NCI-H2107 treated with DMSO at 0.1 percent for 48 hours (cell line): ENCODE measurements at regions not wholly inside any gene's neighbourhood (a gene's known extent, or its start where the extent isn't known, plus 50 kb on each side); places are given as distances from the start of the nearest gene placed in this dataset.
"Not testable (repeated sequence)": the region's sequence is repeated elsewhere in the genome, so short reads cannot be mapped to it uniquely, and the experiment has no call there.

Experiments
- DNase-seq: peaks from one replicate; lab custom pipeline; 2025; ENCODE audit not compliant: unreplicated experiment; lab: John Stamatoyannopoulos, UW

GRCh38 chr4:170347191-170347590 lies 257.4 kb upstream of the AADAT start:
- DNase-seq: not testable (repeated sequence)

- no peak for DNase-seq
Measured at GRCh38 chr4:170339522-170339921, 249.8 kb upstream of the AADAT start.

DNA sequence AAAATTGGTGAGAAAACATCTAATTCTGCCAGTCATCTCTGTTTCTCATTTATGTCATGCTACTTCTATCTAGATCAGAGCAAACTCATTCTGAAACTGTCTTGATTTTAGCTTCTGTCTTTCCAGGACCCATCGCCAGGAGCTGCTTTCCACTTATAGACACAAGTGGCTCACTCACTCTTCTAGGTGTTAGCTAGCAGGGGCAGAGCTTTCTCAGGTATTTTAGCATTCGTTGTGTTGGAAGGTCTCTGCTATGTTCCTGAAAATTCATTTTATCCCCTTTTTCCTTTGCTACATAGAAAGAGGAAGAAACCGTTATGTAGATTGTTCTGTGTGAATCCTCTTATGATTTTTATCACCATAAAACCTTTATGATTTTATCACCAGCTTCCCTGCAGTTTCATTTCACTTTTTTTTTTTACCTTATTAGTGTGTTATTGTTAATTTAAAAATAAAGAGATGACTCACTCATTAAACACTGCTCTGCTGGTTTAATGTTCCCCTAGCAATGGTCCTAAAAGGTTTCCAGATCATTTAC lies 246.6 kb upstream of the AADAT start:
- no peak for DNase-seq

GRCh38 chr4:170325599-170325998 lies 235.8 kb upstream of the AADAT start:
- no peak for DNase-seq

DNA sequence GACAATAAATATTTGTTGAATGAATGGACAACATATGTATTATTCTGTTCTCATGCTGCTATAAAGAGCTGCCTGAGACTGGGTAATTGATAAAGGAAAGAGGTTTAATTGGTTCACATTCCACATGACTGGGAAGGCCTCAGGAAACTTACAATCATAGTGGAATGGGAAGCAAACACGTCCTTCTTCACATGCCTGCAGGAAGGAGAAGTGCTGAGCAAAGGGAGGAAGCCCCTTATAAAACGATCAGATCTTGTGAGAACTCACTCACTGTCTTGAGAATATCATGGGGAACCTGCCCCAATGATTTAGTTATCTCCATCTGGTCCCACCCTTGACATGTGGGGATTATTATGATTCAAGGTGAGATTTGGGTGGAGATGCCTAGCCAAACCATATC lies 233.9 kb upstream of the AADAT start:
- no peak for DNase-seq

DNA sequence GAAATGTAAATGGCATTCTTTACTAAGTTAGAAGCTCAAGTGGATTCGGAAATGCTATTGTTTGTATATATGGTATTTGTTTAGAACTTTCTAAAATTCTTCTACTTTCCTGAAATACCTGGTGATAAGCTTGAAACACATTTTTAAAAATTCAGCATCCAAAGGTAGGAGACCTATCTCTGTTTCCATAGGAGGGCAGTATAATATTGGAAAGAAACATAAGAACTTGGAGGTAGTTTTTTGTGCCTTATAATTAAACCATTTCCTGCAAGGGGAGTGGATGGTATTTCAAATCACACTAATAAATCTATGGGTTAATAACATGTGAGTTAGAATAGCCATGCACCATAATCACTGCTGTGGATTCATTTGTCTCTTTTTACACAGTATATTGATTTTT lies 217.4 kb upstream of the AADAT start:
- DNase-seq: no peak

DNA sequence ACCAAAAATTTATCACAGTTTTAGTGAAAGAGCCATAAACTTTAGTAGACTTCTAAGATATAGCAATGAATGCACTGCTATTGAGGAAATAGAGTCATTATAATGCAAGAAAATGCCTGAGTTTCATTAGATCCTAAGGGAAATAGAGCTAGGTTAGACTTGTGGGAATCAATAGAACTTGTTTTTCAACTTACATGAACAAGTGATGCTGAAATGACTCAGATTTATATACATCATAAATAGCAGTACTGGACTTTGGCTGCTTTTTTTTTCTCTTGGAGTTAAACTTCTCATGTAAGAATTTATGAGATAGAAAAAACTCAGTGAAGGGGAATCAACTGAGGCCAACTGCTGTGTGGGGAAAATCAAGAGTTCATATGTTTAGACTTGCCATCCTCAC lies 216.5 kb upstream of the AADAT start:
- no peak for DNase-seq

DNA sequence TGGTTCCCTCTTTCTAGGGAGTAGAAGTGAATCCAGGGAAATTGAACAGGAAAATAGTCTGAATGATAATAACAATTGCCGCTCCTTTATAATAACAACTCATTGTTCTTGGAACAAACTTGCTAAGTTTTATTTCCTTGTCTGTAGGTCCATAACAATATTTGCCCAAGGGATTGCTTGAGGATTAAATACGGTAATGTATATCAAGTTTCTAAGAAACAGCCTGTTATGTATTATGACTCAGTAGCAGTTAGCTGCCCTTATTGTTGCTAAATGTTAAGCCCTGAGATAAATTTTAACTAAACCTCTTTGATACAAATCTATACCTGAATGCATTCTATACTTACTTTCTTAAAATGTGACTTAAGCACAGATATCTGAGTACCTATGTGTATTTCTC lies 215.9 kb upstream of the AADAT start:
- no peak for DNase-seq

- DNase-seq: no peak
Measured at GRCh38 chr4:170281027-170281426, 191.3 kb upstream of the AADAT start.

GRCh38 chr4:170278460-170278859 lies 188.7 kb upstream of the AADAT start:
- DNase-seq: no peak

DNA sequence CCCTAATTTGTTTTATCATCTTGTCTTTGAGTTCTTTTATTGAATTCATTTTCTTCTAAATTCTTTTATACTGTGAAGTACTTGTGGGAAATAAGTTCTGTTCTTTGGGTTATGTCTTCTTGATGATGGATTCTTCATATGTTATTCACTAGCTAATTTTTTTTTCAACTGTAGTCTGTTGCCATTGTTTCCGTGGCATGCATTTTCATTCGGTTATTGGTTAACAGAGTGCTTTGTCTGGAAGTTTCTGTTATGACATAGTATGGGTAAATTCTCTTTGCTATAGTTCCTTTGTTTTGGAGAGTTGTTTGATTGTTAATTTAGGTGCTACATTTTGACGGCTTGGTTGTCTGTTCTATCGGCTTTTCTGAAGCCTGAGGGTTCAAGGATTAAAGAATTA lies 184.9 kb upstream of the AADAT start:
- DNase-seq: no peak

DNA sequence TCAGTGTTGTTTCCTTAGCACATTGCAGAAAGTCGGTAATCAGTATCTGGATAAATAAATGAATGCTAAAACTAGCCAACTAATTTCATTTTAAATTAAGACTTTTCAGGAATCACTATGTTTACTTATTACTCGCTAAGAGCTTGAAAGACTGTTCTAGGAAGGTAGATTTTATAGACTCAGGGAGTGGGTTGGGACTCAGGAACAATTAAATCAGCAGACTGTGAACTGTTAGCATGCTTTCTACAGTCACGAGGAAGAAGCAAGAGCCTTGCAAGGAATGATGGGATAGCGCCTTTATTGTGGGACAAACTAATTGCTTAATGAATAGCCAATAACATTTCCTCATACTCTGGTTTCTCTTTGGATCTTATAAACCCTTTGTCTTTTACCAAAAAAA lies 183.2 kb upstream of the AADAT start:
- no peak for DNase-seq

DNA sequence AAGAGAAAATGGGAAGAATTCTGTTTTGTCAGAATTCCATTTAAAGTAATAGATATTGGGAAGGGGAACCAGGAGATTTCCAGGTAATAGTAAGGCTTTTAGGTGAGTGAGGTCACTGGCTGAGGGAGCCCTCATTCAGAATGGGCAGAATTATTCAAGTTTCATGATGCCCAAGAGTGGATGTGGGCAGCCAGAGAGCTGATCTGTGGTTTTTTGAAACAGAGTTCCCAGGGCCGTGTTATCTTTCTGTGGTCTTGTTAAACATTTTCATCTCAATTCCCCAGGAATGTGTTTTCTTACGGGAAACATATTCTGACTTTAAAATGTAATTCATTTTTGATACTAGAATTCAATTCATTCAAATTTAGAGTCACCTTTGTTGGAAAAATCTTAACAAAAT lies 182.0 kb upstream of the AADAT start:
- DNase-seq: no peak

GRCh38 chr4:170270628-170271027 lies 180.9 kb upstream of the AADAT start:
- DNase-seq: no peak

DNA sequence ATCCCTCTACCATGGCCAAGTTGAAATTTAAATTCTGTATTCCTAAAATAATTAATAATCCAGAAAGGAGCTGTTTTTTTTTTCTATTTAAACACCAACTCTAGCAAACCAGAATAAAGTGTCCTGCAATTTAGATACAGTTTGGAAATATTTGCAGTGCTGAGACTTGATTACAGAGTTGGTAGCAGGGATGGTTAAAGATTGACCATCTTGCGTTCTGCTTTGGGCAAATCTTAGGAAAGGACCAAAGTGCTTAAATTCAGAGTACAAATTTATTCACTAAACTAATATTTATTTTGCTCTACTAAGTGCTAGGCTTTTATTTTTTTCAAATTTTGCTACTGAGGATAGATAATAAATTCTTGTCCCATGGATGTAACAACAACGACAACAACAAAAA lies 180.2 kb upstream of the AADAT start:
- DNase-seq: no peak

DNA sequence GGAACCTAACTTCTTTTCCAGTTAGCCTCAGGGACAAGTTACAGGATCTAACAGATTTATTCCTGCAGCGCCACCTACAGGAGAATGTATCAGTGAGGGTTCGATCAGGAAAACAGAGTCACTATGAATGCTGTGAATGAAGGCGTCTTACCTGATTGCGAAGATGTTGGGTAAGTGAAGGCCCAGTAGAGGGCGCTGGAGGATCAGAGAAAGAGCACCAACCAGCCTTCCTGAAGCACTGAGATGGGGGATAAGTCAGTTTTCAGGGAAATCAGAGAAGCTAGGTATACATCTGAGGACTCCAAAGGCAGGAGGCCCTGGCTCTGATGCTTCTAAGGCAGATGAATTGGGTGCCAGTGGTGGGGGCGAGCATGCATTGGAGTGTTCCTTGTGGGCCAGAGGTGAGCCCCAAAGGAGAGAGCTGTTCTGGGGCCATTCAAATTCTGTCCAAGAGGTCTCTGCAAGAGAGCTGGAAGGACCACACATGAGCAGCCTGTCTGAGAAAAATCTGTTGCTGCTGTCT lies 169.9 kb upstream of the AADAT start:
- peak; percentile 77 for DNase-seq

GRCh38 chr4:170256807-170257206 lies 167.1 kb upstream of the AADAT start:
- no peak for DNase-seq

GRCh38 chr4:170248576-170248975 lies 158.8 kb upstream of the AADAT start:
- no peak for DNase-seq

- DNase-seq: no peak
Measured at GRCh38 chr4:170248029-170248428, 158.3 kb upstream of the AADAT start.

DNA sequence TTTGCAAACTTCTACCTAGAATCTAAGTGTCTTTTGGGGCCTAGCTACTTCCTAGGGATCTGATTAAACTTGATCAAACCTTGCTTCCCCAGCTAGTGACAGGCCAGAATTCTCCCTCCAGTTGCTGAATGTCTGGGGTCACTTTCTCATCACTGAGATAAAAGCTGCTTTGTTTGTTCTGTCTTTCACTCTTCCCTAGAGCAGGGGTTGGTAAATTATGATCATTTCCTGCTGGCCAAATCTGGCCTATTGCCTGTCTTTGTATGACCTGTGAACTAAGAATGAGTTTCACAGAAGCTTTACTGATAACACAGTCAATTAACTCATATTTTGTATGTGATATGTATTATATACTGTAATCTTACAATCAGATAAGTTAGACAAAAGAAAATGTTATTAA lies 157.8 kb upstream of the AADAT start:
- no peak for DNase-seq

DNA sequence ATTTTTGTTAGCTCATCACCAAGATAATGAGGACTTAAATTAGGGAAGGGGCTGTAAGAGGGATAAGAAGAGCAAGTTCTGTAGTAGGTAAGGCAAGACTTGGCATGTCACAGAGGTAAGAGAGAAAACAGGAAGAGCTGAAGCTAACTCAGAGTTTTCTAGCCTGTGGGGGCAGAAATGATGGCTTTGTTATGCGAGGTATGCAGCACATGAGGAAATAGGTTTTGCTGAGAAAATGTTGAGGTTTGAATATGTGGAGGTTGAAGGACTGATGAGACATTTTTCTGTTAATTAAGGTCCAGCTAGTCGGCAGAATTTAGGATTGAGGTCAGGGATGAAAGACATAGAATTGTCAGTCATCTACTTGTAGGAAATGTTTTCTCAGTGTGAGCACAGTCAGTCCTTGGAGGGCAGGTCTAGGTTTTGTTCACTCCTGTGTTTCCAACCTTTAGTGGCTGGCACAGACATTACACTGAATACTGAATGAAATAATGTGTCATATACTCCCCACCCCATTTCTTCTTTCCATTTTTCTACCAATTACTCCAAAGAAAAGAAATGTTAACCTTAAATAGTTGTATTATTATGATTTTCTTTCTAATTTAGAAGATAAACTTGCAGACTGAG lies 154.0 kb upstream of the AADAT start:
- no peak for DNase-seq

GRCh38 chr4:170242471-170242870 lies 152.7 kb upstream of the AADAT start:
- DNase-seq: no peak

DNA sequence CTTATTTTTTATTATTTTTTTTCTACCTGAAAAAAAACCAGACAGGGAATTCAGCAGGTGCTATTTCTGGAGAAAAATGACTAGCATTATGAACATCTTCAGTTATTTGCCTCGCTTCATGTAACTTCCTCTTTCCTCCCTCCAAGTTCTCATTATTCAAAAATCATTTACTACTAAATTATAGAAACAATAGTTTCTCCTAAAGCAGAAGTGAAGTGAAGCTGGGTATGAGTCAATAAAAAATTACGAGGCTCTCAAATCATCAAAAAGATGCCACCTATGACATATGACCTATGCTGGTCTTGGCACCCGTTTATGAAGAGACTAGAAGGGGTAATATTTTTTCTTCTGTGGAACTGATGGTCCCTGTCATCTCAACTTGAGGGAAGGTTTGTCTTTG lies 145.0 kb upstream of the AADAT start:
- no peak for DNase-seq
